Activated T-helper 17 cell treated with anti-CD3 and anti-CD28 coated beads, Interleukin-2, amount 50 U/mL, for 72 hours (primary cell): ENCODE measurements at regions not wholly inside any gene's neighbourhood (a gene's known extent, or its start where the extent isn't known, plus 50 kb on each side); places are given as distances from the start of the nearest gene placed in this dataset.
"Not testable (repeated sequence)": the region's sequence is repeated elsewhere in the genome, so short reads cannot be mapped to it uniquely, and the experiment has no call there.

Experiments used
- ATAC-seq: fragments of 150-1000 bp; cut with Tn5 transposase; replicated peaks from 2 replicates; pipeline ENCODE4 v1.10.0; 2021; ENCODE audit warnings: mild to moderate bottlenecking, moderate library complexity
- H3K27ac Mint-ChIP-seq: one replicate; pipeline ENCODE4 v1.8.0; 2022; ENCODE audit warnings: mixed read lengths
- H3K27me3 Mint-ChIP-seq: one replicate; pipeline ENCODE4 v1.8.0; 2022; ENCODE audit warnings: mixed read lengths
- H3K36me3 Mint-ChIP-seq: one replicate; pipeline ENCODE4 v1.8.0; 2022; ENCODE audit warnings: low read depth, mild to moderate bottlenecking, mixed read lengths
- H3K4me1 Mint-ChIP-seq: one replicate; pipeline ENCODE4 v1.8.0; 2022; ENCODE audit warnings: mixed read lengths
- H3K4me3 Mint-ChIP-seq: one replicate; pipeline ENCODE4 v1.8.0; 2022; ENCODE audit warnings: mild to moderate bottlenecking, mixed read lengths
- H3K9me3 Mint-ChIP-seq: one replicate; pipeline ENCODE4 v1.8.0; 2022; ENCODE audit warnings: mixed read lengths

- Mint-ChIP-seq H3K9me3 (no peaks in the 10 kb centered on the region), H3K27me3 (peaks cover 10% of the 10 kb centered on the region), H3K36me3 (no peaks in the 10 kb centered on the region), H3K4me3 (no peak overlapping the region), H3K4me1 (no peaks in the 10 kb centered on the region), H3K27ac (no peak overlapping the region)
- no peak for ATAC-seq
Observed at GRCh38 chr7:51430480-51431086, 114.0 kb upstream of the COBL start.

GRCh38 chr7:51428217-51428887, 111.7 kb upstream of the COBL start:
- Mint-ChIP-seq H3K27me3 (peaks cover 10% of the 10 kb centered on the region), H3K9me3 (no peaks in the 10 kb centered on the region), H3K4me1 (no peaks in the 10 kb centered on the region), H3K27ac (no peak overlapping the region), H3K4me3 (no peak overlapping the region), H3K36me3 (no peaks in the 10 kb centered on the region)
- ATAC-seq, result no peak

GRCh38 chr7:51426163-51426562, 109.6 kb upstream of the COBL start:
- Mint-ChIP-seq H3K4me3 (no peak overlapping the region), H3K4me1 (no peaks in the 10 kb centered on the region), H3K27ac (no peak overlapping the region), H3K27me3 (peaks cover 10% of the 10 kb centered on the region), H3K36me3 (no peaks in the 10 kb centered on the region), H3K9me3 (no peaks in the 10 kb centered on the region)
- no peak for ATAC-seq

GRCh38 chr7:51409934-51410333, 93.3 kb upstream of the COBL start:
- not testable (repeated sequence) for H3K9me3 Mint-ChIP-seq, H3K36me3 Mint-ChIP-seq, H3K27ac Mint-ChIP-seq, ATAC-seq, H3K27me3 Mint-ChIP-seq, H3K4me3 Mint-ChIP-seq, H3K4me1 Mint-ChIP-seq

- not testable (repeated sequence) for H3K9me3 Mint-ChIP-seq, H3K27me3 Mint-ChIP-seq, H3K4me1 Mint-ChIP-seq, ATAC-seq, H3K4me3 Mint-ChIP-seq, H3K27ac Mint-ChIP-seq, H3K36me3 Mint-ChIP-seq
Observed at GRCh38 chr7:51397608-51398007, 81.0 kb upstream of the COBL start.

GRCh38 chr7:51393003-51393402, 76.4 kb upstream of the COBL start:
- H3K9me3 Mint-ChIP-seq, H3K27me3 Mint-ChIP-seq, ATAC-seq, H3K36me3 Mint-ChIP-seq, H3K4me3 Mint-ChIP-seq, H3K4me1 Mint-ChIP-seq, H3K27ac Mint-ChIP-seq: not testable (repeated sequence)

- not testable (repeated sequence) for H3K36me3 Mint-ChIP-seq, H3K4me1 Mint-ChIP-seq, H3K9me3 Mint-ChIP-seq, ATAC-seq, H3K27me3 Mint-ChIP-seq, H3K4me3 Mint-ChIP-seq, H3K27ac Mint-ChIP-seq
Observed at GRCh38 chr7:51389952-51390351, 73.3 kb upstream of the COBL start.

- H3K36me3 Mint-ChIP-seq, result not testable (repeated sequence)
Observed at GRCh38 chr7:51389216-51389812, 72.7 kb upstream of the COBL start.

GRCh38 chr7:51388241-51388640, 71.6 kb upstream of the COBL start:
- H3K9me3 Mint-ChIP-seq, ATAC-seq, H3K4me3 Mint-ChIP-seq, H3K4me1 Mint-ChIP-seq, H3K27ac Mint-ChIP-seq, H3K27me3 Mint-ChIP-seq, H3K36me3 Mint-ChIP-seq: not testable (repeated sequence)

More at GRCh38 chr7:51389216-51389812, 72.7 kb upstream of the COBL start:
- not testable (repeated sequence) for H3K9me3 Mint-ChIP-seq, H3K27ac Mint-ChIP-seq, H3K4me3 Mint-ChIP-seq, H3K27me3 Mint-ChIP-seq, ATAC-seq, H3K4me1 Mint-ChIP-seq

- H3K27me3 Mint-ChIP-seq, H3K4me3 Mint-ChIP-seq, H3K27ac Mint-ChIP-seq, H3K36me3 Mint-ChIP-seq, H3K9me3 Mint-ChIP-seq, ATAC-seq, H3K4me1 Mint-ChIP-seq: not testable (repeated sequence)
Observed at GRCh38 chr7:51386806-51387568, 70.4 kb upstream of the COBL start.

- not testable (repeated sequence) for H3K36me3 Mint-ChIP-seq, H3K4me1 Mint-ChIP-seq, H3K27ac Mint-ChIP-seq, H3K9me3 Mint-ChIP-seq, H3K4me3 Mint-ChIP-seq, H3K27me3 Mint-ChIP-seq, ATAC-seq
Observed at GRCh38 chr7:51386184-51386583, 69.6 kb upstream of the COBL start.

GRCh38 chr7:51382243-51382642, 65.6 kb upstream of the COBL start:
- not testable (repeated sequence) for H3K4me3 Mint-ChIP-seq, H3K36me3 Mint-ChIP-seq, H3K27me3 Mint-ChIP-seq, H3K9me3 Mint-ChIP-seq, H3K4me1 Mint-ChIP-seq, ATAC-seq, H3K27ac Mint-ChIP-seq

GRCh38 chr7:51376420-51377092, 59.9 kb upstream of the COBL start:
- Mint-ChIP-seq H3K27me3 (no peaks in the 10 kb centered on the region), H3K4me3 (no peak overlapping the region), H3K36me3 (no peaks in the 10 kb centered on the region), H3K27ac (no peak overlapping the region), H3K4me1 (no peaks in the 10 kb centered on the region), H3K9me3 (no peaks in the 10 kb centered on the region)
- ATAC-seq, result peak; percentile 3

GRCh38 chr7:51374936-51375335, 58.3 kb upstream of the COBL start:
- ATAC-seq, result no peak
- Mint-ChIP-seq H3K4me3 (no peak overlapping the region), H3K36me3 (no peaks in the 10 kb centered on the region), H3K4me1 (no peaks in the 10 kb centered on the region), H3K9me3 (no peaks in the 10 kb centered on the region), H3K27me3 (no peaks in the 10 kb centered on the region), H3K27ac (no peak overlapping the region)
